Testis (tissue), 2 donors: ENCODE measurements at regions not wholly inside any gene's neighbourhood (a gene's known extent, or its start where the extent isn't known, plus 50 kb on each side); places are given as distances from the start of the nearest gene placed in this dataset.

Source experiments
- DNase-seq: peaks from one replicate; pipeline ENCODE4 v3.0.0-alpha.2; 2019
- H3K27ac ChIP-seq, 2 donors: fragments of 200-600 bp; sonication (generic); one replicate each; pipeline ENCODE4 v1.5.1; 2019
- H3K27me3 ChIP-seq: fragments of 200-600 bp; sonication (generic); one replicate; pipeline ENCODE4 v1.5.1; 2019
- H3K36me3 ChIP-seq: fragments of 200-600 bp; sonication (generic); one replicate; pipeline ENCODE4 v1.5.1; 2017; ENCODE audit warnings: low read depth; ENCODE audit errors: missing control alignments
- H3K4me1 ChIP-seq: fragments of 200-600 bp; sonication (generic); one replicate; pipeline ENCODE4 v1.5.1; 2019
- H3K4me3 ChIP-seq, 2 donors: fragments of 200-600 bp; sonication (generic); one replicate each; pipeline ENCODE4 v1.5.1; 2017 to 2019
- H3K9me3 ChIP-seq: fragments of 200-600 bp; sonication (generic); one replicate; pipeline ENCODE4 v1.5.1; 2017
- CTCF ChIP-seq, 3 experiments: fragments of 450-650 bp in 2 of 3; fragments of 200-600 bp in 1 of 3; sonication (generic) in 1 of 3; IDR thresholded peaks; one replicate each; pipeline ENCODE4 v1.5.1; 2016 to 2019; ENCODE audit warnings: antibody characterized with exemption in 3 of 3, mild to moderate bottlenecking in 2 of 3, moderate library complexity in 1 of 3
- POLR2A ChIP-seq: fragments of 450-650 bp; IDR thresholded peaks from one replicate; pipeline ENCODE4 v1.6.1; 2017; ENCODE audit warnings: antibody characterized with exemption, mild to moderate bottlenecking, moderate library complexity
- WGBS, 2 donors: methylation state at CpG; one replicate each; pipeline ENCODE4 v1.1.5; 2018; 5-methylcytosine and 5-hydroxymethylcytosine counted together
- intact Hi-C: fragments of 100-400 bp; cut with DNase I; formaldehyde crosslinking; loops from one replicate; pipeline ENCODE4 v1.15.1; 2023; ENCODE audit warnings: low total_unique reads

GRCh38 chr3:104635872-104636580 is 730.7 kb upstream of the ALCAM start:
- H3K4me3 ChIP-seq: no peak overlapping the region
- intact Hi-C loops: no loop called here
- TF ChIP-seq CTCF (IDR thresholded peaks at IDR 0.05) (no peak), POLR2A (no peak)
- no peaks in the 10 kb centered on the region for H3K36me3 ChIP-seq
- 82 to 90% methylated on average over 4 of the region's 4 CpGs for WGBS, 2 donors
- H3K4me1 ChIP-seq: no peaks in the 10 kb centered on the region
- no peaks in the 10 kb centered on the region for H3K27me3 ChIP-seq
- no peak overlapping the region for H3K27ac ChIP-seq
- H3K9me3 ChIP-seq: no peaks in the 10 kb centered on the region
- DNase-seq: no peak

DNA sequence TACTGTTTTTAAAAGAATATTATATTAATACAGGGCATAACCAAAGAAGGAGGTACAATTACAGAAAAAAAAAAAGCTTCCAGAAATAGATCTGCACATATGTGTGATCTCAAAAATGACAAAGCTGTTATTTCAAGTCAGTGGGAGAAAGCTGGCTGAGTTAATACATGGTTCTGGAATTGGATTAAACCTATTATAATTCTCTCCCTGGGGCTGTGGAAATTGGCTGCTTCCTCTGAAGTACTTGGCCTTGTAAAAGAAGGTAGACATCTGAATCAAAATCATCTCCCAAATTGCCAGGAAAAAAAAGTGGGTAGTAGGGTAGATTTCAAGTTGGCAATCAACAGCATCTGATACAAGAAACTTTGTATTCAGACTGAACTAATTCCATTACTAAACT is 723.9 kb upstream of the ALCAM start:
- no peaks in the 10 kb centered on the region for H3K9me3 ChIP-seq
- no peaks in the 10 kb centered on the region for H3K27me3 ChIP-seq
- H3K4me1 ChIP-seq: no peaks in the 10 kb centered on the region
- DNase-seq: no peak
- no peak overlapping the region for H3K4me3 ChIP-seq
- no peaks in the 10 kb centered on the region for H3K36me3 ChIP-seq
- no peak overlapping the region for H3K27ac ChIP-seq
- intact Hi-C loops: no loop called here
- TF ChIP-seq POLR2A (no peak), CTCF (IDR thresholded peaks at IDR 0.05) (no peak)

GRCh38 chr3:104646196-104646595 is 720.5 kb upstream of the ALCAM start:
- H3K4me3 ChIP-seq: no peak overlapping the region
- no peaks in the 10 kb centered on the region for H3K4me1 ChIP-seq
- H3K27ac ChIP-seq: no peak overlapping the region
- TF ChIP-seq CTCF (IDR thresholded peaks at IDR 0.05): no peak
- TF ChIP-seq POLR2A: no peak
- intact Hi-C loops: no loop called here
- no peaks in the 10 kb centered on the region for H3K36me3 ChIP-seq
- no peaks in the 10 kb centered on the region for H3K9me3 ChIP-seq
- H3K27me3 ChIP-seq: no peaks in the 10 kb centered on the region
- DNase-seq: no peak

DNA sequence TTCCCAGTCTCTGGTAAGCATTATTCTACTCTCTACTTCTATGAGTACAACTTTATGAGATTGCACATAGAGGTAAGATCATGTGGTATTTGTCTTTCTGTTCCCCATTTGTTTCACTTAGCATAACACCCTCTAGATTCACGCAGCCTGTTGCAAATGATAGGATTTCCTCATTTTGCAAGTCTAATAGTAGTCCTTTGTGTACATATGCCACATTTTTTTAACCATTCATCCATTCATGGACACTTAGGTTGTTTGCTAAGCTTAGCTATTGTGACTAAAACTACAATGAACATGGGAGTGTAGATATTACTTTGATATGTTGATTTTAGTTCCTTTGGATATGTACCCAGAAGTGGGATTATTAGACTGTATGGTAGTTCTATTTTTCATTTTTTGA is 717.9 kb upstream of the ALCAM start:
- Histone ChIP-seq H3K27ac (no peak overlapping the region), H3K4me1 (no peaks in the 10 kb centered on the region), H3K27me3 (no peaks in the 10 kb centered on the region), H3K4me3 (no peak overlapping the region), H3K36me3 (no peaks in the 10 kb centered on the region), H3K9me3 (no peaks in the 10 kb centered on the region)
- WGBS, 2 donors: 79% methylated on average over 1 of the region's 1 CpG
- TF ChIP-seq POLR2A (no peak), CTCF (IDR thresholded peaks at IDR 0.05) (no peak)
- intact Hi-C loops: no loop called here
- DNase-seq: no peak

GRCh38 chr3:104669083-104669482 is 697.6 kb upstream of the ALCAM start:
- H3K27ac ChIP-seq: no peak overlapping the region
- 93% methylated on average over 5 of the region's 5 CpGs for WGBS, 2 donors
- no peak for DNase-seq
- no peaks in the 10 kb centered on the region for H3K36me3 ChIP-seq
- no peaks in the 10 kb centered on the region for H3K27me3 ChIP-seq
- intact Hi-C loops: no loop called here
- H3K4me3 ChIP-seq: no peak overlapping the region
- TF ChIP-seq CTCF (IDR thresholded peaks at IDR 0.05) (no peak), POLR2A (no peak)
- H3K4me1 ChIP-seq: no peaks in the 10 kb centered on the region
- no peaks in the 10 kb centered on the region for H3K9me3 ChIP-seq
